CD4-positive, alpha-beta T cell (primary cell): ENCODE measurements at regions not wholly inside any gene's neighbourhood (a gene's known extent, or its start where the extent isn't known, plus 50 kb on each side); places are given as distances from the start of the nearest gene placed in this dataset.

ENCODE experiments used
- ATAC-seq: fragments of 200-7000 bp; cut with Tn5 transposase; one replicate; pipeline ENCODE4 v1.10.0; 2022; ENCODE audit warnings: mild to moderate bottlenecking; ENCODE audit not compliant: poor library complexity
- CTCF ChIA-PET: fragments of 350-600 bp; sonication (Branson Sonifier 250); formaldehyde crosslinking; loops from one replicate; lab custom pipeline; 2021; ENCODE audit warnings: antibody characterized with exemption, inconsistent platforms; lab: Charles Lee
- POLR2A ChIA-PET: fragments of 350-600 bp; sonication (Branson Sonifier 250); formaldehyde crosslinking; loops from one replicate; lab custom pipeline; 2021; ENCODE audit warnings: antibody characterized with exemption, inconsistent platforms; lab: Charles Lee
- DNase-seq, 14 experiments: peaks; one replicate each; pipeline ENCODE4 v3.0.0-alpha.2; 2013 to 2020; ENCODE audit warnings: mixed read lengths in 2 of 14
- H3K27ac ChIP-seq, 2 donors: one replicate each; pipeline versions ENCODE4 v1.5.1 to v1.7.0; 2013; ENCODE audit warnings: low read length in 2 of 2, low read depth in 1 of 2, mild to moderate bottlenecking in 1 of 2
- H3K27me3 ChIP-seq, 2 experiments: 1 replicate in 1 of 2; 2 replicates in 1 of 2; pipeline versions ENCODE4 v1.6.1 to v1.7.0; 2013; ENCODE audit warnings: low read length in 2 of 2, control low read depth in 1 of 2, mild to moderate bottlenecking in 1 of 2, moderate library complexity in 1 of 2; ENCODE audit not compliant: insufficient read depth in 2 of 2, control insufficient read depth in 1 of 2
- H3K36me3 ChIP-seq: one replicate; pipeline ENCODE4 v1.6.1; 2013; ENCODE audit warnings: low read length, control low read depth; ENCODE audit not compliant: insufficient read depth
- H3K4me1 ChIP-seq: one replicate; pipeline ENCODE4 v1.6.1; 2013; ENCODE audit warnings: low read length, control low read depth; ENCODE audit not compliant: insufficient read depth
- H3K4me3 ChIP-seq: one replicate; pipeline ENCODE4 v1.5.1; 2013; ENCODE audit warnings: mild to moderate bottlenecking, low read length, moderate library complexity
- H3K9me3 ChIP-seq, 2 experiments: 1 replicate in 1 of 2; 2 replicates in 1 of 2; pipeline versions ENCODE4 v1.6.1 to v1.7.0; 2013; ENCODE audit warnings: low read length in 2 of 2, mild to moderate bottlenecking in 2 of 2, control low read depth in 1 of 2, moderate library complexity in 1 of 2; ENCODE audit not compliant: control insufficient read depth in 1 of 2, insufficient read depth in 1 of 2
- H3K27ac Mint-ChIP-seq: one replicate; pipeline ENCODE4 v1.8.0; 2020; ENCODE audit warnings: mixed read lengths
- H3K27me3 Mint-ChIP-seq: one replicate; pipeline ENCODE4 v1.8.0; 2021; ENCODE audit warnings: mixed read lengths
- H3K36me3 Mint-ChIP-seq: one replicate; pipeline ENCODE4 v1.8.0; 2021; ENCODE audit warnings: low read depth, mixed read lengths
- H3K4me1 Mint-ChIP-seq: one replicate; pipeline ENCODE4 v1.8.0; 2021; ENCODE audit warnings: low read depth, mixed read lengths
- H3K4me3 Mint-ChIP-seq: one replicate; pipeline ENCODE4 v1.8.0; 2020; ENCODE audit warnings: mild to moderate bottlenecking, mixed read lengths
- H3K9me3 Mint-ChIP-seq: one replicate; pipeline ENCODE4 v1.8.0; 2020; ENCODE audit warnings: mixed read lengths
- intact Hi-C, 2 experiments: fragments of 100-400 bp; cut with DNase I in 1 of 2; cut with micrococcal nuclease in 1 of 2; formaldehyde crosslinking; loops; one replicate each; pipeline versions ENCODE4 v1.15.1 to v1.9.0; 2023 to 2025; cut with DNase I, micrococcal nuclease
- TF ChIP-seq, protein P1 (sequence below): fragments of 200-600 bp; IDR thresholded peaks from one replicate; pipeline ENCODE4 v1.8.0; 2022; ENCODE audit warnings: antibody characterized with exemption, mild to moderate bottlenecking

DNA sequence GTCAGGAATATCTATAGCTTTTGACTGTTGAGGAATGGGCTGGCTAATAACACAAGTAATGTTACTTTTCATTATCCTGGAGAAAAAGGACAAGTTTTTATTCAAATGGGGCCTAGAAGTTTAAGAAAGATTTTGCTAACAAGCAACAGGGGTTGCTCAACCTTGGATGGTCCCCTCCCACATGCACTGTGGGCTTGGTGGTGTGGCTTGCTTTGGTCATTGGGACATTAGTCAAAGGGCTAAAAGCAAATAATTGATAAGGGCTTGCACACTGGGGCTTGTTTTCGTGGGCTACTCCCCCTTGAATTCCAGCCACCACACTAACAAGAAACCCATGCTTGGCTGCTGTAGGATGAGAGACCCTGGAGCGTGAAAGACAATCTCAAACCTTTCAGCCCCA lies 127.6 kb downstream of the JCAD start:
- no peak overlapping the region for H3K27ac Mint-ChIP-seq
- H3K9me3 Mint-ChIP-seq, result peaks cover 8% of the 10 kb centered on the region
- no peak overlapping the region for H3K4me3 ChIP-seq
- ATAC-seq (no peak), DNase-seq (no peak)
- TF ChIP-seq, protein P1, sequence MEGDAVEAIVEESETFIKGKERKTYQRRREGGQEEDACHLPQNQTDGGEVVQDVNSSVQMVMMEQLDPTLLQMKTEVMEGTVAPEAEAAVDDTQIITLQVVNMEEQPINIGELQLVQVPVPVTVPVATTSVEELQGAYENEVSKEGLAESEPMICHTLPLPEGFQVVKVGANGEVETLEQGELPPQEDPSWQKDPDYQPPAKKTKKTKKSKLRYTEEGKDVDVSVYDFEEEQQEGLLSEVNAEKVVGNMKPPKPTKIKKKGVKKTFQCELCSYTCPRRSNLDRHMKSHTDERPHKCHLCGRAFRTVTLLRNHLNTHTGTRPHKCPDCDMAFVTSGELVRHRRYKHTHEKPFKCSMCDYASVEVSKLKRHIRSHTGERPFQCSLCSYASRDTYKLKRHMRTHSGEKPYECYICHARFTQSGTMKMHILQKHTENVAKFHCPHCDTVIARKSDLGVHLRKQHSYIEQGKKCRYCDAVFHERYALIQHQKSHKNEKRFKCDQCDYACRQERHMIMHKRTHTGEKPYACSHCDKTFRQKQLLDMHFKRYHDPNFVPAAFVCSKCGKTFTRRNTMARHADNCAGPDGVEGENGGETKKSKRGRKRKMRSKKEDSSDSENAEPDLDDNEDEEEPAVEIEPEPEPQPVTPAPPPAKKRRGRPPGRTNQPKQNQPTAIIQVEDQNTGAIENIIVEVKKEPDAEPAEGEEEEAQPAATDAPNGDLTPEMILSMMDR, result no peak
- no peaks in the 10 kb centered on the region for H3K27me3 ChIP-seq
- H3K4me1 ChIP-seq, result no peaks in the 10 kb centered on the region
- no peak overlapping the region for H3K4me3 Mint-ChIP-seq
- H3K36me3 Mint-ChIP-seq, result no peaks in the 10 kb centered on the region
- CTCF ChIA-PET, result no interaction called here
- intact Hi-C loops, result no loop called here
- H3K27me3 Mint-ChIP-seq, result peaks cover 33% of the 10 kb centered on the region
- H3K27ac ChIP-seq, result no peak overlapping the region
- H3K9me3 ChIP-seq, result peaks cover 0 to 3% of the 10 kb centered on the region in 2 experiments
- POLR2A ChIA-PET, result no interaction called here
- H3K36me3 ChIP-seq, result no peaks in the 10 kb centered on the region
- no peaks in the 10 kb centered on the region for H3K4me1 Mint-ChIP-seq

DNA sequence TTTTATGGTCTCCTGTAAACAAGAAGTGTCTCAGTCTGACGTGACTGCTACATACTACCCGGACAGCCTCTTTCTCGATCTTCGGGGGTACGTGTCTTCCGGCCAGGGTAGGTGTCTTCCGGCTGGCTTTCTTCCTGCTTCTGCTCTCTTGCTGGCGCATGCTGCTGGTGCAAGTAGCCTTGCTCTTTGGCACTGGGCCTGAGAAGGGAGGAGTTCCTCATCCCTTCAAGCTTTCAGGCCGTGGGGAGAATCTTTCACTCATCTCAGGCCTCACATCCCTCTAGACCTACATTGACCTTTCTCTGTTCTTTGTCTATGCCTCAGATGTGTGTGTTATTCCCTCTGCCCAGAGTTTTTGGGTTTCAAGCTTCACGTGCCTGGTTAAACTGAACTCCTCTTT lies 130.4 kb downstream of the JCAD start:
- no peaks in the 10 kb centered on the region for H3K36me3 ChIP-seq
- intact Hi-C loops, result no loop called here
- H3K27ac ChIP-seq, result no peak overlapping the region
- Mint-ChIP-seq H3K4me3 (no peak overlapping the region), H3K27ac (no peak overlapping the region), H3K4me1 (no peaks in the 10 kb centered on the region), H3K9me3 (peaks cover 9% of the 10 kb centered on the region), H3K27me3 (peaks cover 25% of the 10 kb centered on the region), H3K36me3 (no peaks in the 10 kb centered on the region)
- peaks cover 0 to 6% of the 10 kb centered on the region in 2 experiments for H3K9me3 ChIP-seq
- CTCF ChIA-PET, result no interaction called here
- no peak overlapping the region for H3K4me3 ChIP-seq
- no peaks in the 10 kb centered on the region for H3K27me3 ChIP-seq
- no peak for ATAC-seq
- POLR2A ChIA-PET, result no interaction called here
- DNase-seq, result no peak
- no peaks in the 10 kb centered on the region for H3K4me1 ChIP-seq
- TF ChIP-seq, protein P1, result no peak

DNA sequence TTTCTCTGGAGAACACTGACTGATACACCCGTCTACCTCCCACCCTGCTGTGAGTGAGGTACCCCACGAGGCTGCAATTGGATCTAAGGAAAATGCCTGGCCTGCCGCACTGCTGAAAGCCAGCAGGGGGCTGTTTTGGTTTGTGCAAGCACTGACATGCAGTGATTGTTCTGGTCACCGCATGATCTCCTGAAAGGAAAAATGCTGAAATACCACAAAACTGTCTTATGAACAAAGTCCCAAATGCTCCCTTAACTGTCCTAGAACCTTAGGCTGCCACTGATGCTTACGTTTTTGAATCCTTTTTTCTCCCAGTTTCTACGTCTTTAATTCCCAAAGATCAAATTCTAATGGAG lies 132.7 kb downstream of the JCAD start:
- H3K4me3 ChIP-seq, result no peak overlapping the region
- H3K27me3 ChIP-seq, result no peaks in the 10 kb centered on the region
- no peaks in the 10 kb centered on the region for H3K36me3 Mint-ChIP-seq
- CTCF ChIA-PET, result interaction anchor here (0.6 kb wide), 1 partner anchor 214 kb away, joined by 4 read pairs; no protein-coding TSS in a partner anchor
- H3K4me1 ChIP-seq, result no peaks in the 10 kb centered on the region
- ATAC-seq (no peak), DNase-seq (no peak)
- no peaks in the 10 kb centered on the region for H3K4me1 Mint-ChIP-seq
- H3K27me3 Mint-ChIP-seq, result peaks cover 16% of the 10 kb centered on the region
- TF ChIP-seq, protein P1, result no peak
- no peak overlapping the region for H3K27ac Mint-ChIP-seq
- peaks cover 6% of the 10 kb centered on the region for H3K9me3 Mint-ChIP-seq
- POLR2A ChIA-PET, result no interaction called here
- H3K9me3 ChIP-seq, result peaks cover 0 to 6% of the 10 kb centered on the region in 2 experiments
- H3K36me3 ChIP-seq, result no peaks in the 10 kb centered on the region
- H3K27ac ChIP-seq, result no peak overlapping the region
- intact Hi-C loops, result no loop called here
- H3K4me3 Mint-ChIP-seq, result no peak overlapping the region
